Natural killer cell (primary cell): ENCODE measurements at regions not wholly inside any gene's neighbourhood (a gene's known extent, or its start where the extent isn't known, plus 50 kb on each side); places are given as distances from the start of the nearest gene placed in this dataset.
A peak's percentile ranks its signal among the peaks of the same experiment; 100 is the strongest.

Experiments used
- ATAC-seq, 3 donors: fragments of 150-1000 bp in 2 of 3; fragments of 200-7000 bp in 1 of 3; cut with Tn5 transposase; 1 replicate in 1 of 3; 2 replicates in 2 of 3; pipeline ENCODE4 v1.10.0; 2021; ENCODE audit warnings: mild to moderate bottlenecking in 2 of 3, moderate library complexity in 2 of 3
- DNase-seq, 2 donors: peaks; one replicate each; pipeline versions ENCODE4 v3.0.0 to v3.0.0-alpha.2; 2013 to 2021; ENCODE audit warnings: mixed read lengths in 1 of 2
- H3K27ac ChIP-seq: one replicate; pipeline ENCODE4 v1.5.1; 2013; ENCODE audit warnings: mild to moderate bottlenecking, low read length
- H3K27me3 ChIP-seq: one replicate; pipeline ENCODE4 v1.6.1; 2013; ENCODE audit warnings: low read length; ENCODE audit not compliant: control insufficient read depth, insufficient read depth
- H3K36me3 ChIP-seq: one replicate; pipeline ENCODE4 v1.6.1; 2013; ENCODE audit warnings: low read length; ENCODE audit not compliant: control insufficient read depth, insufficient read depth
- H3K4me1 ChIP-seq: one replicate; pipeline ENCODE4 v1.6.1; 2013; ENCODE audit warnings: low read length; ENCODE audit not compliant: control insufficient read depth, insufficient read depth
- H3K4me3 ChIP-seq: one replicate; pipeline ENCODE4 v1.5.1; 2013; ENCODE audit warnings: low read length
- H3K9me3 ChIP-seq: one replicate; pipeline ENCODE4 v1.6.1; 2013; ENCODE audit warnings: low read length; ENCODE audit not compliant: control insufficient read depth, insufficient read depth
- H3K27ac Mint-ChIP-seq, 2 donors: one replicate each; pipeline ENCODE4 v1.8.0; 2022; ENCODE audit warnings: mild to moderate bottlenecking in 2 of 2, mixed read lengths in 2 of 2, moderate library complexity in 1 of 2
- H3K27me3 Mint-ChIP-seq, 2 donors: one replicate each; pipeline ENCODE4 v1.8.0; 2022; ENCODE audit warnings: low read depth in 2 of 2, mixed read lengths in 2 of 2
- H3K36me3 Mint-ChIP-seq: one replicate; pipeline ENCODE4 v1.8.0; 2022; ENCODE audit warnings: mixed read lengths
- H3K4me1 Mint-ChIP-seq, 2 donors: one replicate each; pipeline ENCODE4 v1.8.0; 2022; ENCODE audit warnings: mixed read lengths in 2 of 2
- H3K4me3 Mint-ChIP-seq: one replicate; pipeline ENCODE4 v1.8.0; 2022; ENCODE audit warnings: mild to moderate bottlenecking, moderate library complexity, mixed read lengths
- H3K9me3 Mint-ChIP-seq, 2 donors: one replicate each; pipeline ENCODE4 v1.8.0; 2022; ENCODE audit warnings: mixed read lengths in 2 of 2
- WGBS: methylation state at CpG from one replicate; pipeline ENCODE4 v1.1.7; 2013; ENCODE audit warnings: missing lambda C conversion rate; ENCODE audit not compliant: insufficient coverage; 5-methylcytosine and 5-hydroxymethylcytosine counted together
- intact Hi-C: fragments of 100-400 bp; cut with micrococcal nuclease; formaldehyde crosslinking; loops from one replicate; pipeline ENCODE4 v1.14.2; 2022
- TF ChIP-seq, protein P1 (sequence below): fragments of 200-600 bp; IDR thresholded peaks from one replicate; pipeline ENCODE4 v1.8.0; 2022; ENCODE audit warnings: antibody characterized with exemption

DNA sequence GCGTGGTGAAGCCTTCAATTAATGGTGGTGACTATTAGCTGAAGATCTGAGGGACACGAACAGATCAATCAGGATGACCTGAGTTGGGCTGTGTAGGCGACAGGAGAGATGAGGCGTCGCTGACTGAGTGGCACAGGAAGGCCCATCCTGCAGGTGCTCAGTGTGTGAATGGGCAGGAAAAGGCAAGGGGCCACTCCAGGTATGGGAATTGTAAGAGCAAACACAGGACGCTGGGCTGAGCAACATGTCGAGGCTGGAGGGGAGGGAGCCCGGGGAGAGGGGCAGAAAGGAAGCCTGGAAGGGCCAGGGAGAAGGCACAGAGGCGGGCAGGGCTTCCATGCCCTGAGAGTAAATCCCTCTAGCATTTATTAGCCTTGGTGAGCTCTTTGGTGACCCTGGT lies 151.0 kb downstream of the VEGFA start:
- peaks cover 24 to 37% of the 10 kb centered on the region in 2 donors for H3K27me3 Mint-ChIP-seq
- 90% methylated on average over 9 of the region's 9 CpGs for WGBS
- H3K27ac ChIP-seq, result no peak overlapping the region
- intact Hi-C loops, result no loop called here
- peaks cover 29% of the 10 kb centered on the region for H3K4me1 ChIP-seq
- no peaks in the 10 kb centered on the region for H3K36me3 Mint-ChIP-seq
- ATAC-seq (no peak), DNase-seq (no peak)
- H3K4me3 ChIP-seq, result no peak overlapping the region
- peaks cover 9% of the 10 kb centered on the region for H3K27me3 ChIP-seq
- TF ChIP-seq, protein P1, sequence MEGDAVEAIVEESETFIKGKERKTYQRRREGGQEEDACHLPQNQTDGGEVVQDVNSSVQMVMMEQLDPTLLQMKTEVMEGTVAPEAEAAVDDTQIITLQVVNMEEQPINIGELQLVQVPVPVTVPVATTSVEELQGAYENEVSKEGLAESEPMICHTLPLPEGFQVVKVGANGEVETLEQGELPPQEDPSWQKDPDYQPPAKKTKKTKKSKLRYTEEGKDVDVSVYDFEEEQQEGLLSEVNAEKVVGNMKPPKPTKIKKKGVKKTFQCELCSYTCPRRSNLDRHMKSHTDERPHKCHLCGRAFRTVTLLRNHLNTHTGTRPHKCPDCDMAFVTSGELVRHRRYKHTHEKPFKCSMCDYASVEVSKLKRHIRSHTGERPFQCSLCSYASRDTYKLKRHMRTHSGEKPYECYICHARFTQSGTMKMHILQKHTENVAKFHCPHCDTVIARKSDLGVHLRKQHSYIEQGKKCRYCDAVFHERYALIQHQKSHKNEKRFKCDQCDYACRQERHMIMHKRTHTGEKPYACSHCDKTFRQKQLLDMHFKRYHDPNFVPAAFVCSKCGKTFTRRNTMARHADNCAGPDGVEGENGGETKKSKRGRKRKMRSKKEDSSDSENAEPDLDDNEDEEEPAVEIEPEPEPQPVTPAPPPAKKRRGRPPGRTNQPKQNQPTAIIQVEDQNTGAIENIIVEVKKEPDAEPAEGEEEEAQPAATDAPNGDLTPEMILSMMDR, result no peak
- H3K4me3 Mint-ChIP-seq, result no peak overlapping the region
- peaks cover 24 to 29% of the 10 kb centered on the region in 2 donors for H3K4me1 Mint-ChIP-seq
- peak overlapping the region in 1 of 2 donors; percentile 42 for H3K27ac Mint-ChIP-seq
- no peaks in the 10 kb centered on the region for H3K36me3 ChIP-seq
- H3K9me3 ChIP-seq, result no peaks in the 10 kb centered on the region
- H3K9me3 Mint-ChIP-seq, result no peaks in the 10 kb centered on the region

DNA sequence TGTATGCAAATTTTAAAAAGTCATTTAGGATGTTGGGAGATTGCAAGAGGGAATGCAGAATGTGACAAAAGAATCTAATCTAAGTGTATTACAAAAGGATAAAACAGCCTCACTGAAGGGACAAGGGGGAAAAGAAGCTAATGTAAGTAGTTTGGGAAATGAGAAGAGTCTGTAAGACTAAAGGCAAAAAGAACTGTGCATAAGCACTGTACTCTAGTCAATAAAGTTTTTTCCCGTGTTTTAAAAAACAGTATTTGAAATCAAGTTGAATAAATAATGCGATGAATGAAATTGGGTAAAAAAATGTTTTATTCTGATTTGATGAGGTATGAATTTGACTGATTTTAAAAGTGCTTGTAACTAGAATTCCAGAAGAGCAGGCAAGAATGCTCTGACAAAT lies 149.8 kb downstream of the VEGFA start:
- TF ChIP-seq, protein P1, result no peak
- no peak for DNase-seq
- ATAC-seq, result no peak
- Mint-ChIP-seq H3K4me3 (no peak overlapping the region), H3K4me1 (peaks cover 17 to 24% of the 10 kb centered on the region in 2 donors), H3K9me3 (no peaks in the 10 kb centered on the region), H3K36me3 (no peaks in the 10 kb centered on the region), H3K27ac (no peak overlapping the region), H3K27me3 (peaks cover 29 to 37% of the 10 kb centered on the region in 2 donors)
- no peak overlapping the region for H3K27ac ChIP-seq
- no peak overlapping the region for H3K4me3 ChIP-seq
- peaks cover 9% of the 10 kb centered on the region for H3K27me3 ChIP-seq
- no peaks in the 10 kb centered on the region for H3K36me3 ChIP-seq
- intact Hi-C loops, result no loop called here
- no peaks in the 10 kb centered on the region for H3K9me3 ChIP-seq
- WGBS, result 95% methylated on average over 2 of the region's 2 CpGs
- peaks cover 24% of the 10 kb centered on the region for H3K4me1 ChIP-seq

DNA sequence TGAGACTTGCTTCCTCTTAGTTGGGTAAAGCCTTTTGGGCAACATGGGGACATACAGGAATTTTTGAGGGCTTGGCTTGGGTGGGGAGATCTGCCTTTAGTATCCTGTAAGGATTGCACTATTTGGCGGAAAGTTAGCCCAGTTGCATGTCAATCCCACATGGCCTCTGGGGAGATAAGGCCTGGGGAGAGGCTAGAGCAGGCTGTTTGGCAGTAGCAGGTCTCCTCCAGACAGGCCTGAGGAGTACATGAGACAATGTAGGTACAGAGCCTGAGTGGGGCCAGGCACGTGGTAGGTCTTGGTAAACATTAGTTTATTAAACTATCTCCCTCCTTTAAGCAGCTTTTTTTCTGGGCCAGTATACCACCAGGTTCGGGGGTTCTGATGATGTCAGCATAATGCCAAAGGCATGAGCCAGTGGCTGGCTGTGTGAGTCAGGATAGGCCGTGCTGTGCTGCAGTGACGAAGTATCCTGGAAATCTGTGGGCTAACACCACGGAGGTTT lies 147.9 kb downstream of the VEGFA start:
- Mint-ChIP-seq H3K27me3 (peaks cover 29 to 37% of the 10 kb centered on the region in 2 donors), H3K36me3 (no peaks in the 10 kb centered on the region), H3K9me3 (no peaks in the 10 kb centered on the region), H3K27ac (no peak overlapping the region), H3K4me3 (no peak overlapping the region), H3K4me1 (peaks cover under 1 to 6% of the 10 kb centered on the region in 2 donors)
- Histone ChIP-seq H3K4me1 (peaks cover 6% of the 10 kb centered on the region), H3K27ac (no peak overlapping the region), H3K36me3 (no peaks in the 10 kb centered on the region), H3K9me3 (no peaks in the 10 kb centered on the region), H3K27me3 (peaks cover 9% of the 10 kb centered on the region), H3K4me3 (no peak overlapping the region)
- TF ChIP-seq, protein P1, result no peak
- intact Hi-C loops, result no loop called here
- DNase-seq (no peak), ATAC-seq (no peak)
- WGBS, result 91% methylated on average over 6 of the region's 6 CpGs
